ENCODE measurements at regions not wholly inside any gene's neighbourhood (a gene's known extent, or its start where the extent isn't known, plus 50 kb on each side); places are given as distances from the start of the nearest gene placed in this dataset.
A peak's percentile ranks its signal among the peaks of the same experiment; 100 is the strongest.

DNA sequence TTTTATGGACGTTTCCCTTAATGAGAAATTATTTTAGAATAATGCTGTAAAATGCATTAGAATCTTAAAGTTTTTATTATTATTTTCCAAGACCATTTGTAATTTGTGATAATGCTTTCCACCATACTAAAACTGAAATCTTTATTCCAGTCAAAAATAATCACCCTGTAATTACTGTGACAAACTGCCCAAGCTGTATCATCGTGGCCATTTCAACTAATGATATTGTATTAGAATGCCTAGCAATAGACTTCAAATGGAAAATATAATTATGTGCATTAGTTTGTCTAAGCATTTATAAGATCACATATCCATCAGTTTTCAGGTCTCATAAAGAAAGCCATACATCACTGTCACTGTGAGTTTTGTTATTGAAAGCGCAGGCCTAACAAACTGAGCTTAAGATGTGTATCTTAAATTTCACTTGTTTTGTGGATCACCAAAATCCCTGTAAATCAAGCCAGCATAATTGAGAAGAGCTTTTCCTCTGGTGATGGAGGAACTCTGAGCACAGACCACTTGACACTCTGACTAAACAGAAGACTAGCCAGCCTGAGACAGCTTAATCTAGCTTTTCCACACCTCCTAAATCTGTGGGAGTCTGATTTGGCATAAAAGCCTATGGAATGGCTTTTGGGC lies 1312.2 kb upstream of the ACVR2A start:
- Mint-ChIP-seq H3K9me3 (ENCODE audit: low read depth) (peaks cover 3% of the 10 kb centered on the region), H3K27me3 (ENCODE audit: low read depth) (no peaks in the 10 kb centered on the region), H3K27ac (ENCODE audit: unreplicated experiment) (no peak overlapping the region), H3K36me3 (ENCODE audit: low read depth) (no peaks in the 10 kb centered on the region), H3K4me3 (ENCODE audit: unreplicated experiment) (no peak overlapping the region), H3K4me1 (ENCODE audit: low read depth) (no peaks in the 10 kb centered on the region)
- no peak for DNase-seq (ENCODE audit: low spot score)
- TF ChIP-seq, protein P1, sequence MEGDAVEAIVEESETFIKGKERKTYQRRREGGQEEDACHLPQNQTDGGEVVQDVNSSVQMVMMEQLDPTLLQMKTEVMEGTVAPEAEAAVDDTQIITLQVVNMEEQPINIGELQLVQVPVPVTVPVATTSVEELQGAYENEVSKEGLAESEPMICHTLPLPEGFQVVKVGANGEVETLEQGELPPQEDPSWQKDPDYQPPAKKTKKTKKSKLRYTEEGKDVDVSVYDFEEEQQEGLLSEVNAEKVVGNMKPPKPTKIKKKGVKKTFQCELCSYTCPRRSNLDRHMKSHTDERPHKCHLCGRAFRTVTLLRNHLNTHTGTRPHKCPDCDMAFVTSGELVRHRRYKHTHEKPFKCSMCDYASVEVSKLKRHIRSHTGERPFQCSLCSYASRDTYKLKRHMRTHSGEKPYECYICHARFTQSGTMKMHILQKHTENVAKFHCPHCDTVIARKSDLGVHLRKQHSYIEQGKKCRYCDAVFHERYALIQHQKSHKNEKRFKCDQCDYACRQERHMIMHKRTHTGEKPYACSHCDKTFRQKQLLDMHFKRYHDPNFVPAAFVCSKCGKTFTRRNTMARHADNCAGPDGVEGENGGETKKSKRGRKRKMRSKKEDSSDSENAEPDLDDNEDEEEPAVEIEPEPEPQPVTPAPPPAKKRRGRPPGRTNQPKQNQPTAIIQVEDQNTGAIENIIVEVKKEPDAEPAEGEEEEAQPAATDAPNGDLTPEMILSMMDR (IDR thresholded peaks at IDR 0.05): no peak

DNA sequence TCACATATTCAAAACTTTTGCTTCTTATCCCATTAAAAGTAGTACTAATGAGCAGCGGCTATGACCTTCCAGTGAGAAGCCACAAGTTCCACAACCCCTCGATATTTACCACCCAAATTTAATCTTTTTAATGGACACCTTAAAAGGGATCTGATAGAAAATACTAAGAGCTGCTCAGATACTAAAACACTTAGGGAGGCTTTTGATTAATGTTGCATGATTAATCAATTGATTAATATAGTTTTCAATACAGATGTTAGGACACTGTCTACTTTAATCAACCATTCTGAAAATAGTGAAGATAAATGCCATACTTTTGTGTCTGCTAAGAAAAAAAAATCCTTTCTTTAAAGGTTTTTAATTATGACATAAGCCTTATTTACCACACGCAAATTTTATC lies 1312.8 kb upstream of the ACVR2A start:
- DNase-seq (ENCODE audit: low spot score): no peak
- H3K4me1 Mint-ChIP-seq (ENCODE audit: low read depth): no peaks in the 10 kb centered on the region
- no peaks in the 10 kb centered on the region for H3K36me3 Mint-ChIP-seq (ENCODE audit: low read depth)
- H3K4me3 Mint-ChIP-seq (ENCODE audit: unreplicated experiment): no peak overlapping the region
- TF ChIP-seq, protein P1 (IDR thresholded peaks at IDR 0.05): no peak
- peaks cover 4% of the 10 kb centered on the region for H3K9me3 Mint-ChIP-seq (ENCODE audit: low read depth)
- no peak overlapping the region for H3K27ac Mint-ChIP-seq (ENCODE audit: unreplicated experiment)
- no peaks in the 10 kb centered on the region for H3K27me3 Mint-ChIP-seq (ENCODE audit: low read depth)

DNA sequence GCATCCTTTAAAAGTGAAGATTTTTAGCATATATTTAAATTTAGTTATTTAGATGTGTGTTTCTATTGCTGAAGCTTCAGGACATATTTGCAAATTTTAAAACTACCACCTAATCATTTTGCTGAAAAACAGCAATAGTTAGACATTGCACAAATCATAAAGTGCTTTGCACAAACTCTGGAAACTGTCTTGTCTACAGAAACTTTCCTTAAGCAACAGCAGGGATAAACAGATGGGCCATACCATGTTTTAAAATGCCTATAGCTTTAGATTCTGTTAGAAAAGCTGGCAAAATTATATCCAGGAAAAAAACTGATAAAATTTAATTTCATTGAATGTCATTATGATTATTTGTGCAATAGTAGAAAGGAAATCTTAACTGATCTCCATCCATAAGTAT lies 1313.9 kb upstream of the ACVR2A start:
- TF ChIP-seq, protein P1 (IDR thresholded peaks at IDR 0.05): no peak
- no peaks in the 10 kb centered on the region for H3K4me1 Mint-ChIP-seq (ENCODE audit: low read depth)
- H3K27me3 Mint-ChIP-seq (ENCODE audit: low read depth): no peaks in the 10 kb centered on the region
- H3K4me3 Mint-ChIP-seq (ENCODE audit: unreplicated experiment): no peak overlapping the region
- H3K9me3 Mint-ChIP-seq (ENCODE audit: low read depth): peaks cover 11% of the 10 kb centered on the region
- H3K27ac Mint-ChIP-seq (ENCODE audit: unreplicated experiment): no peak overlapping the region
- H3K36me3 Mint-ChIP-seq (ENCODE audit: low read depth): no peaks in the 10 kb centered on the region
- DNase-seq (ENCODE audit: low spot score): no peak

DNA sequence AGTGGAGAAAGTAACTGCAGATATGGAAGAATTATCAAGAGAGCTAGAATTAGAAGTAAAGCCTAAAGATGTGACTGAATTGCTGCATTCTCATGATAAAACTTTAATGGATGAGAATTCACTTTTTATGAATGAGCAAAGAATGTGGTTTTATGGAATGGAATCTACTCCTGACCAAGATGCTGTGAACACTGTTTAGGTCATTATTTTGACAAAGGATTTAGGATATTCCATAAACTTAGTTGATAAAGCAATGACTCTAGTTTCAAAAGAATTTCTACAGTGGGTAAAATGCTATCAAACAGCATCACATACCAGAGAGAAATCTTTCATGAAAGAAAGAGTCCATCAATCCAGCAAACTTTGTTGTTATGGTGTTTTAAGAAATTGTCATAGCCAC lies 1317.7 kb upstream of the ACVR2A start:
- TF ChIP-seq, protein P1 (IDR thresholded peaks at IDR 0.05): no peak
- peaks cover 13% of the 10 kb centered on the region for H3K9me3 Mint-ChIP-seq (ENCODE audit: low read depth)
- H3K27ac Mint-ChIP-seq (ENCODE audit: unreplicated experiment): no peak overlapping the region
- DNase-seq (ENCODE audit: low spot score): no peak
- no peaks in the 10 kb centered on the region for H3K4me1 Mint-ChIP-seq (ENCODE audit: low read depth)
- H3K27me3 Mint-ChIP-seq (ENCODE audit: low read depth): no peaks in the 10 kb centered on the region
- H3K36me3 Mint-ChIP-seq (ENCODE audit: low read depth): no peaks in the 10 kb centered on the region
- H3K4me3 Mint-ChIP-seq (ENCODE audit: unreplicated experiment): no peak overlapping the region

DNA sequence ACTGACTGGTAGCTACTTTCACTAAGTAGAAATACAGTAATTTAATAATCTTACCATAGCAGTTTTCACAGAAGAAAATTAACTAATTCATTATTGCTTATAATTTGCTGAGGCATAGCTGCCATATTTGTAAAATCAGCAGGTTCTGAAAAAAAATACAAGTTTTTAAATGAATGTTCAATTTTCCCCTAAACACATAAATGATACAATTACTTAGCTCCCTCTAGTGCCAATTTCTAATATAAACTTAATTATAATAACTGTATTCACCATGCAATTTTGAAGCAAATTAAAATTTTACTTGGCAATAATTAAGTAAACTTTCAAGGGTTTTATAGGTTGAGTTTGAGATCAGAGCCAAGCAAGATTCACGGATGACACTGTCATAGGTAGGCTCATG lies 1321.6 kb upstream of the ACVR2A start:
- H3K9me3 Mint-ChIP-seq (ENCODE audit: low read depth): peaks cover 17% of the 10 kb centered on the region

More for the DNA sequence above, 1321.6 kb upstream of the ACVR2A start:
- Mint-ChIP-seq H3K4me1 (ENCODE audit: low read depth) (no peaks in the 10 kb centered on the region), H3K36me3 (ENCODE audit: low read depth) (no peaks in the 10 kb centered on the region), H3K27ac (ENCODE audit: unreplicated experiment) (no peak overlapping the region), H3K4me3 (ENCODE audit: unreplicated experiment) (no peak overlapping the region), H3K27me3 (ENCODE audit: low read depth) (no peaks in the 10 kb centered on the region)
- TF ChIP-seq, protein P1 (IDR thresholded peaks at IDR 0.05): peak; percentile 88
- no peak for DNase-seq (ENCODE audit: low spot score)
